GM12878 (cell line): ENCODE measurements at regions not wholly inside any gene's neighbourhood (a gene's known extent, or its start where the extent isn't known, plus 50 kb on each side); places are given as distances from the start of the nearest gene placed in this dataset.

Source experiments
- ATAC-seq: fragments of 200-7000 bp; cut with Tn5 transposase; 3 replicates; pipeline ENCODE4 v1.9.1; 2020; ENCODE audit warnings: mild to moderate bottlenecking, moderate library complexity
- BruUV-seq: library from RNA; stranded (reverse); fragments of 400-500 nt; replicated peaks from 2 replicates; lab custom pipeline; 2021; lab: Mats Ljungman, UMichigan
- CTCF ChIA-PET: fragments of 300-600 bp; sonication (Branson Sonifier 250); formaldehyde crosslinking; extraction: SDS; loops from one replicate; lab custom pipeline; 2021; ENCODE audit warnings: inconsistent platforms; lab: Yijun Ruan, JAX
- POLR2A ChIA-PET: fragments of 350-600 bp; formaldehyde crosslinking; extraction: SDS; loops from one replicate; lab custom pipeline; 2021; ENCODE audit warnings: inconsistent platforms; lab: Charles Lee
- RAD21 ChIA-PET: fragments of 300-600 bp; sonication (Branson Sonifier 250); formaldehyde crosslinking; loops from one replicate; lab custom pipeline; 2023; ENCODE audit warnings: antibody characterized with exemption; ENCODE audit not compliant: unreplicated experiment; lab: Charles Lee
- SMC1A ChIA-PET: fragments of 300-600 bp; sonication (Branson Sonifier 250); formaldehyde crosslinking; loops from one replicate; lab custom pipeline; 2023; ENCODE audit not compliant: unreplicated experiment, uncharacterized antibody; lab: Charles Lee
- DNase-seq: peaks from one replicate; pipeline ENCODE4 v3.0.0-alpha.2; 2011; ENCODE audit warnings: low read depth, low spot score
- FAIRE-seq: peaks from 3 replicates; lab custom pipeline; 2011; peaks lifted over from hg19 to GRCh38; lab: Jason Lieb, UNC
- H2AFZ ChIP-seq: 2 replicates; pipeline ENCODE4 v1.6.0; 2011; ENCODE audit warnings: low read depth, low read length, control low read depth; ENCODE audit not compliant: control insufficient read depth
- H3K27ac ChIP-seq: 2 replicates; pipeline ENCODE4 v1.5.1; 2011; ENCODE audit warnings: control low read depth; ENCODE audit not compliant: control insufficient read depth, insufficient read depth
- H3K27me3 ChIP-seq, 2 experiments: replicated peaks in 1 of 2; 2 replicates each; pipeline versions ENCODE4 v1.6.0 to v1.6.1; 2011; ENCODE audit warnings: low read length in 1 of 2; ENCODE audit not compliant: control insufficient read depth in 2 of 2, insufficient read depth in 2 of 2
- H3K36me3 ChIP-seq, 2 experiments: 2 replicates each; pipeline ENCODE4 v1.5.1; 2011; ENCODE audit warnings: low read length in 1 of 2; ENCODE audit not compliant: control insufficient read depth in 2 of 2, insufficient read depth in 2 of 2
- H3K4me1 ChIP-seq: 2 replicates; pipeline ENCODE4 v1.6.1; 2011; ENCODE audit warnings: mild to moderate bottlenecking, low read length, moderate library complexity, mixed read lengths; ENCODE audit not compliant: control insufficient read depth, insufficient read depth
- H3K4me2 ChIP-seq: 2 replicates; pipeline ENCODE4 v1.6.0; 2011; ENCODE audit warnings: control low read depth; ENCODE audit not compliant: control insufficient read depth, insufficient read depth
- H3K4me3 ChIP-seq: fragments of 200-600 bp; sonication (generic); 2 replicates; pipeline ENCODE4 v1.5.1; 2016
- H3K79me2 ChIP-seq: 2 replicates; pipeline ENCODE4 v1.6.0; 2011; ENCODE audit warnings: low read length; ENCODE audit not compliant: control insufficient read depth, insufficient read depth
- H3K9ac ChIP-seq: 2 replicates; pipeline ENCODE4 v1.8.0; 2011; ENCODE audit warnings: low read length, control low read depth, mixed read lengths; ENCODE audit not compliant: control insufficient read depth, insufficient read depth
- H3K9me3 ChIP-seq: replicated peaks from 3 replicates; pipeline ENCODE4 v1.5.1; 2011; ENCODE audit warnings: mild to moderate bottlenecking, low read length; ENCODE audit not compliant: control insufficient read depth, insufficient read depth
- H4K20me1 ChIP-seq: 2 replicates; pipeline ENCODE4 v1.6.0; 2011; ENCODE audit not compliant: control insufficient read depth, insufficient read depth
- LARP7 ChIP-seq: fragments of 450-650 bp; IDR thresholded peaks from 2 replicates; pipeline ENCODE4 v1.6.1; 2017; ENCODE audit warnings: mild to moderate bottlenecking
- TAF1 ChIP-seq: IDR thresholded peaks from 2 replicates; pipeline ENCODE4 v1.6.1; 2011; ENCODE audit warnings: mild to moderate bottlenecking, low read depth, low read length, borderline replicate concordance
- WGBS: methylation state at CpG from one replicate; pipeline ENCODE4 v1.1.6; 2016; ENCODE audit warnings: low lambda C conversion rate; ENCODE audit not compliant: insufficient replicate concordance, insufficient coverage; ENCODE audit errors: missing lambda C conversion rate; 5-methylcytosine and 5-hydroxymethylcytosine counted together
- in situ Hi-C: fragments of 300-500 bp; cut with MboI; formaldehyde crosslinking; loops from 9 replicates; pipeline ENCODE4 v1.14.3; 2018; ENCODE audit warnings: mixed read lengths
- intact Hi-C: fragments of 100-400 bp; cut with micrococcal nuclease; formaldehyde crosslinking; loops from one replicate; pipeline ENCODE4 v1.14.2; 2022; ENCODE audit not compliant: unreplicated experiment
- TF ChIP-seq, protein P1 (sequence below): IDR thresholded peaks from 2 replicates; pipeline ENCODE4 v1.6.1; 2012; ENCODE audit warnings: low read depth, low read length, improper control_type of control experiment

DNA sequence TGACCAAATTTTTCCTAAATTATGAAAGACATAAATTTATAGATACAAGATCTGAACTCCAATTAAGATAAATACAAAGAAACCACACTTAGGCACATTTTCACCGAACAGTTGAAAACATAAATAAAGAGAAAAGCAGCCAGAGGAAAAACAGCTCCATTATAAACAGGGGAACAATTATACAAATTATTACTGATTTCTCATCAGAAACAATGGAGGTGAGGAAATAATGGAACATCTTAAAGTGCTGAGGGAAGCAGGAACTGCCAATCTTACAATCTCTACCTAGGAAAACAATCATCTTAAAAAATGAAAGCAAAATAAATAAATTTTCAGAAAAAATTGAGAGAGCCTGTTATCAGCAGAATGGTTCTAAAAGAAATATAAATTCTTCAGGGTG lies 234.4 kb upstream of the PMFBP1 start:
- CTCF ChIA-PET = no interaction called here
- no peaks in the 10 kb centered on the region for H3K9me3 ChIP-seq
- H3K27me3 ChIP-seq = no peaks in the 10 kb centered on the region
- no peak overlapping the region for H2AFZ ChIP-seq
- H3K79me2 ChIP-seq = no peaks in the 10 kb centered on the region
- DNase-seq = no peak
- no peaks in the 10 kb centered on the region for H3K36me3 ChIP-seq
- BruUV-seq = no TSS peak
- no peak overlapping the region for H3K4me2 ChIP-seq
- SMC1A ChIA-PET = no interaction called here
- TF ChIP-seq, protein P1, sequence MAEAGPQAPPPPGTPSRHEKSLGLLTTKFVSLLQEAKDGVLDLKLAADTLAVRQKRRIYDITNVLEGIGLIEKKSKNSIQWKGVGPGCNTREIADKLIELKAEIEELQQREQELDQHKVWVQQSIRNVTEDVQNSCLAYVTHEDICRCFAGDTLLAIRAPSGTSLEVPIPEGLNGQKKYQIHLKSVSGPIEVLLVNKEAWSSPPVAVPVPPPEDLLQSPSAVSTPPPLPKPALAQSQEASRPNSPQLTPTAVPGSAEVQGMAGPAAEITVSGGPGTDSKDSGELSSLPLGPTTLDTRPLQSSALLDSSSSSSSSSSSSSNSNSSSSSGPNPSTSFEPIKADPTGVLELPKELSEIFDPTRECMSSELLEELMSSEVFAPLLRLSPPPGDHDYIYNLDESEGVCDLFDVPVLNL = no peak
- TF ChIP-seq, all 136 proteins: peak for 0
- no peak for FAIRE-seq
- H3K27ac ChIP-seq = no peak overlapping the region
- POLR2A ChIA-PET = no interaction called here
- ATAC-seq = no peak
- RAD21 ChIA-PET = no interaction called here
- no peaks in the 10 kb centered on the region for H3K4me1 ChIP-seq
- WGBS = 97% methylated on average over 1 of the region's 1 CpG
- intact Hi-C loops = loop anchor here (10.0 kb wide), 1 partner anchor 788 kb away; no protein-coding TSS in a partner anchor
- in situ Hi-C loops = no loop called here
- H3K4me3 ChIP-seq = no peak overlapping the region
- H3K9ac ChIP-seq = no peak overlapping the region
- H4K20me1 ChIP-seq = no peaks in the 10 kb centered on the region

DNA sequence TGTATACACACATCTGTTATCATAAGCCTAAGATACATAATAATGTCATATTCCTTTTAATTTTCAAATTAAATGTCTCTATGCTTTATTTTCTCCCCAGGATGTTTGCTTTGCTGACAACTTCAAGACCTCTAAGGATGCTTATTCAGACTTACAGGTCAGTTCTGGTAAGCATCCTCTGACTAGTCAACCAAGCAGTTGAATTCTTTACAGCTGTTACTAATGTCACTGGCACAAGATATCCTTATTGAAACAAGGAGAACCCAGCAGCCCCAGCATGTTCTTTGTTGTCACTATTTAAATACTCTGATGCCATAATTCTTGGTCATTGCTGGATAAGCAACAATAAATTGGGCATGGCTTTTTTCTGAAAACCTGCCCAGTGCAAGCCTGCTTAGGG lies 232.3 kb upstream of the PMFBP1 start:
- H4K20me1 ChIP-seq = no peaks in the 10 kb centered on the region
- POLR2A ChIA-PET = no interaction called here
- no peak for TF ChIP-seq LARP7
- TF ChIP-seq TAF1 = no peak
- in situ Hi-C loops (no loop called here), intact Hi-C loops (loop anchor here (5.0 to 10.0 kb wide), 2 partner anchors 63 to 791 kb away; no protein-coding TSS in a partner anchor)
- H3K9ac ChIP-seq = no peak overlapping the region
- H3K9me3 ChIP-seq = no peaks in the 10 kb centered on the region
- CTCF ChIA-PET = no interaction called here
- no peak overlapping the region for H3K27ac ChIP-seq
- H3K27me3 ChIP-seq = no peaks in the 10 kb centered on the region
- no peak overlapping the region for H3K4me2 ChIP-seq
- no TSS peak for BruUV-seq
- no peaks in the 10 kb centered on the region for H3K79me2 ChIP-seq
- ATAC-seq = no peak
- no peaks in the 10 kb centered on the region for H3K4me1 ChIP-seq
- RAD21 ChIA-PET = no interaction called here
- no peak overlapping the region for H3K4me3 ChIP-seq
- no peak for FAIRE-seq
- no peak for DNase-seq
- SMC1A ChIA-PET = interaction anchor here (1.8 kb wide), 1 partner anchor 15 kb away, joined by 4 read pairs; no protein-coding TSS in a partner anchor
- no peaks in the 10 kb centered on the region for H3K36me3 ChIP-seq
- H2AFZ ChIP-seq = no peak overlapping the region
